GM12878 (cell line): ENCODE measurements at regions not wholly inside any gene's neighbourhood (a gene's known extent, or its start where the extent isn't known, plus 50 kb on each side); places are given as distances from the start of the nearest gene placed in this dataset.

Experiments
- BCLAF1 ChIP-seq: fragments of 450-650 bp; IDR thresholded peaks from 2 replicates; pipeline ENCODE4 v1.6.1; 2017; ENCODE audit warnings: antibody characterized with exemption, mild to moderate bottlenecking, moderate library complexity
- IRF3 ChIP-seq: fragments of 450-650 bp; IDR thresholded peaks from 2 replicates; pipeline ENCODE4 v1.6.1; 2014; ENCODE audit warnings: mild to moderate bottlenecking
- NRF1 ChIP-seq: conservative IDR thresholded peaks from 2 replicates; pipeline ENCODE4 v1.6.1; 2011; ENCODE audit warnings: mild to moderate bottlenecking, low read depth, low read length, improper control_type of control experiment
- RAD21 ChIP-seq: IDR thresholded peaks from 2 replicates; pipeline ENCODE4 v1.6.1; 2011; ENCODE audit warnings: mild to moderate bottlenecking, low read depth, low read length, moderate library complexity; ENCODE audit not compliant: insufficient read depth
- REST ChIP-seq: IDR thresholded peaks from 2 replicates; pipeline ENCODE4 v1.6.1; 2012; ENCODE audit warnings: mild to moderate bottlenecking, low read depth, low read length
- SREBF1 ChIP-seq: IDR thresholded peaks from 2 replicates; pipeline ENCODE4 v1.6.1; 2012; ENCODE audit warnings: mild to moderate bottlenecking, low read length
- ZNF274 ChIP-seq: IDR thresholded peaks from one replicate; pipeline ENCODE4 v1.8.0; 2011; ENCODE audit not compliant: insufficient read length, insufficient read depth
- ZNF622 ChIP-seq: fragments of 450-650 bp; IDR thresholded peaks from 2 replicates; pipeline ENCODE4 v1.6.1; 2017; ENCODE audit warnings: mild to moderate bottlenecking, inconsistent platforms

GRCh38 chr4:38289553-38289952 is 329.4 kb downstream of the PTTG2 start (continued):
- TF ChIP-seq REST (no peak), IRF3 (no peak), NRF1 (no peak), ZNF274 (no peak), RAD21 (no peak), BCLAF1 (no peak), ZNF622 (no peak), SREBF1 (no peak)
- TF ChIP-seq, all 136 proteins: peak for 0
